ENCODE measurements at regions not wholly inside any gene's neighbourhood (a gene's known extent, or its start where the extent isn't known, plus 50 kb on each side); places are given as distances from the start of the nearest gene placed in this dataset.

- TF ChIP-seq POLR2AphosphoS5 (IDR thresholded peaks at IDR 0.05; ENCODE audit: low read depth), result no peak
- TF ChIP-seq CTCF (IDR thresholded peaks at IDR 0.05; ENCODE audit: insufficient read depth, low read length), result no peak
- no peak for TF ChIP-seq REST (IDR thresholded peaks at IDR 0.05; ENCODE audit: insufficient replicate concordance, low read depth)
These were observed 218.1 kb upstream of the FOXF1 start for GRCh38 chr16:86292171-86292775.

All from HL-60 (cell line).